ENCODE measurements at regions not wholly inside any gene's neighbourhood (a gene's known extent, or its start where the extent isn't known, plus 50 kb on each side); places are given as distances from the start of the nearest gene placed in this dataset.

DNA sequence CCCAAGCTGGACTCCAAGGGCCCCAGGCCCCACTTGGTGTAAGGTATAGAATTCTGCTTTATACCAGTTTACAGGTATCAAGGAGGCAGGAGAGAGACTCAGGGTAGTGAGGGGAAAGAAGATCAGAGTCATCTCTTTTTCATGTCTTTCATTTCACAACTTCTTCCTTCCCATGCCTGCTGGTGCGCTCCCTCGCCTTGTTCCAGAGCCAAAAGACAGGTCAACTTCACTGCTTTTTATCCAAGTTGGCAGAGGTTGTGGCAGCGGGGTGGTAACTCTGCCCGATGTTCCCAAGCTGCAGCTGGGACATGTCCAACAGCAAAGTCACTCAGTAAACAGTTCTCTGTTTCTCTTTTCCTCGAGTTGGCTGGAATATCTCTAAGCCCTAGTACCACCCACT, 86.3 kb upstream of the TCF12 start:
- intact Hi-C loops (cut with DNase I; ENCODE audit: low total_unique reads) = no loop called here
- H3K4me3 ChIP-seq = peak overlapping the region in 2 of 3 donors; percentile 1 to 6
- H3K27ac ChIP-seq = peak overlapping the region; percentile 49 to 82

DNA sequence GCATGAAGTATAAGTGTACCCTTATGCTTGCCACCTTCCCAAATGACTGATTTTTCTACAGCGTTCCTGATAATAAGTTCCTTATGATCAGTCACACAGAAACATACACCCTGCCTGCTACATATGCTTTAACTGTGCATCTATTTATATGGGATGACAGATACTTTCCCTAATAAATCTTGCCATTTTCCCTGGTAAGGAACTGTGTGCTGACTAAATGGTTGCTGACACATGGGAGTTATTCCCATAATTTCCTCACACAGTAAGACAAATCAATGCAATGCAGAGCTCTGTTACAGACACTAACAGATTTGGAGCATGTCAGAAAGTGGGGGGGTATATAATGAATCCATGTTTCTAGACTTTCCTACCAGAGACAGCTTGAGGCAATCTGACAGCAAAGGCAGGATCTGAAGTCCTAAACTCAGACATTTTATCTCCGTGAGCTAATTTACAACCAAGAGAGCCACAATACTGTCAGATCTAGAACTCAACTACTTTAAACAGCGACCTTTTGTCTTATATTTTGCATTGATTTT, 86.9 kb upstream of the TCF12 start:
- peak overlapping the region in 1 of 3 donors; percentile 6 for H3K4me3 ChIP-seq
- H3K27ac ChIP-seq = peak overlapping the region; percentile 49 to 82
- no peaks in the 10 kb centered on the region for H3K36me3 ChIP-seq
- intact Hi-C loops (cut with DNase I; ENCODE audit: low total_unique reads) = no loop called here
- DNase-seq (ENCODE audit: low spot score in 2 of 2) = no peak
- H3K27me3 ChIP-seq = no peaks in the 10 kb centered on the region
- H3K9me3 ChIP-seq = no peaks in the 10 kb centered on the region
- TF ChIP-seq, protein P1, sequence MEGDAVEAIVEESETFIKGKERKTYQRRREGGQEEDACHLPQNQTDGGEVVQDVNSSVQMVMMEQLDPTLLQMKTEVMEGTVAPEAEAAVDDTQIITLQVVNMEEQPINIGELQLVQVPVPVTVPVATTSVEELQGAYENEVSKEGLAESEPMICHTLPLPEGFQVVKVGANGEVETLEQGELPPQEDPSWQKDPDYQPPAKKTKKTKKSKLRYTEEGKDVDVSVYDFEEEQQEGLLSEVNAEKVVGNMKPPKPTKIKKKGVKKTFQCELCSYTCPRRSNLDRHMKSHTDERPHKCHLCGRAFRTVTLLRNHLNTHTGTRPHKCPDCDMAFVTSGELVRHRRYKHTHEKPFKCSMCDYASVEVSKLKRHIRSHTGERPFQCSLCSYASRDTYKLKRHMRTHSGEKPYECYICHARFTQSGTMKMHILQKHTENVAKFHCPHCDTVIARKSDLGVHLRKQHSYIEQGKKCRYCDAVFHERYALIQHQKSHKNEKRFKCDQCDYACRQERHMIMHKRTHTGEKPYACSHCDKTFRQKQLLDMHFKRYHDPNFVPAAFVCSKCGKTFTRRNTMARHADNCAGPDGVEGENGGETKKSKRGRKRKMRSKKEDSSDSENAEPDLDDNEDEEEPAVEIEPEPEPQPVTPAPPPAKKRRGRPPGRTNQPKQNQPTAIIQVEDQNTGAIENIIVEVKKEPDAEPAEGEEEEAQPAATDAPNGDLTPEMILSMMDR (IDR thresholded peaks at IDR 0.05) = no peak
- no peak for TF ChIP-seq POLR2AphosphoS5 (IDR thresholded peaks at IDR 0.05)
- no peak for TF ChIP-seq POLR2A (IDR thresholded peaks at IDR 0.05)
- H3K4me1 ChIP-seq = peaks cover 0 to 4% of the 10 kb centered on the region in 2 donors

More for the DNA sequence above, 86.3 kb upstream of the TCF12 start:
- Histone ChIP-seq H3K9me3 (no peaks in the 10 kb centered on the region), H3K36me3 (no peaks in the 10 kb centered on the region), H3K27me3 (no peaks in the 10 kb centered on the region), H3K4me1 (peaks cover 0 to 4% of the 10 kb centered on the region in 2 donors)
- TF ChIP-seq POLR2A (IDR thresholded peaks at IDR 0.05) (no peak), POLR2AphosphoS5 (IDR thresholded peaks at IDR 0.05) (peak in 1 of 3 donors; percentile 44)
- TF ChIP-seq, protein P1 (IDR thresholded peaks at IDR 0.05) = no peak
- peak; percentile 75 to 82 for DNase-seq (ENCODE audit: low spot score in 2 of 2)

DNA sequence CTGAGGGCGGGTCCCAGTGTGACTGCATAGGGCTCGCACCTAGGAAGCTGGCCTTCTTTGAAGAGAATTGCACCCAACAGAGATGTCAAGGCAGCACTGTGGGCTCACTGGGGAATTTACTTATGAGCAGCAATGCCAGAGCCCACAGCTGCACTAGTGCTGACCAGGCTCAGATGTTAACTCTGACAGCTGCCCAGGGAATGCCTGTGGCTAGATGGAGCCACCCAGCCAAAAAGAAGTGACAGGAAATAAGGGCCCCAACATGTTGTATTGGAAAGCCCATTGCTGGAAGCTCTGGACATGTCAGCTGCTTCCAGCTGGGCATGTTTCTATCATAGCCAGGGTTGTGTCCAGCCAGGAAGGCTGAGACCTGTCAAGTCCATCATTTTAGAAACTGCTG, 90.9 kb upstream of the ZNF280D start:
- Histone ChIP-seq H3K27ac (no peak overlapping the region), H3K4me3 (no peak overlapping the region), H3K36me3 (no peaks in the 10 kb centered on the region), H3K27me3 (no peaks in the 10 kb centered on the region), H3K4me1 (no peaks in the 10 kb centered on the region), H3K9me3 (no peaks in the 10 kb centered on the region)
- TF ChIP-seq POLR2A (IDR thresholded peaks at IDR 0.05) (no peak), POLR2AphosphoS5 (IDR thresholded peaks at IDR 0.05) (no peak)
- TF ChIP-seq, protein P1 (IDR thresholded peaks at IDR 0.05) = no peak
- no peak for DNase-seq (ENCODE audit: low spot score in 2 of 2)
- intact Hi-C loops (cut with DNase I; ENCODE audit: low total_unique reads) = no loop called here

DNA sequence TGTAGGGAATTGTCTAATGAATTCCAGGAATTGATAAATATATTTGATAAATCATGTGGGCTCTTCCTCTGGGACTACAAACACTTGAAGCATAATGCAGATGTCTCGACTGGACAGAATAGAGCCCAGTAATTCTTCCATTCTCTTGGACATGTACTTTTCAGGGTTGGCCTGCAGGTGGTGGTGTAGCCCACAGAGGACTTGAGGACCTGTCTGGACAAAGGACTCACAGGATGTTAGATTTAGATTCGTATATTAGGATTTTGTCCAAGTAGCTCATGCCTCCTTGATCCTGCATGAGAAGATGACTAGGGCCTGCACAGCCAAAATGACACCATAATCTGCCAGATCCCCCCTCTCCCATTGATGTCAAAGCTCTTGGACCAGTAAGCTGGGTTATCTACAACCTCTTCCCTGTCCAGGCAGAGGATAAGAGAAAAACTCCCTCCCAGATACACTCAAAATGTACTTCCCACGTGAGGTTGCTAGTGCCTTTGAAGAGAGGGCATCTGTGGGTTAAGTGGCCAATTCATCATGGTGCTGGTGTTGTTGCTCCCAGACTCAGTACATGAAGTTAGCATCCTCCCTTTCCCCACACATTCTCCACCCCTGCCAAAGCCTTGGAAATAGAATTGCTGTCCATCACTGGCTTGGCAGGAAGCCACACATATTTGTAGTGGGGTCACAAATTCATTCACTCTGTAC, 88.6 kb upstream of the ZNF280D start:
- H3K4me3 ChIP-seq = no peak overlapping the region
- no peaks in the 10 kb centered on the region for H3K9me3 ChIP-seq
- no peak overlapping the region for H3K27ac ChIP-seq
- no peaks in the 10 kb centered on the region for H3K36me3 ChIP-seq
- TF ChIP-seq POLR2AphosphoS5 (IDR thresholded peaks at IDR 0.05) (no peak), POLR2A (IDR thresholded peaks at IDR 0.05) (no peak)
- TF ChIP-seq, protein P1 (IDR thresholded peaks at IDR 0.05) = peak in 2 of 3 donors; percentile 56 to 69
- intact Hi-C loops (cut with DNase I; ENCODE audit: low total_unique reads) = no loop called here
- peak; percentile 31 to 60 for DNase-seq (ENCODE audit: low spot score in 2 of 2)
- H3K27me3 ChIP-seq = no peaks in the 10 kb centered on the region
- no peaks in the 10 kb centered on the region for H3K4me1 ChIP-seq

DNA sequence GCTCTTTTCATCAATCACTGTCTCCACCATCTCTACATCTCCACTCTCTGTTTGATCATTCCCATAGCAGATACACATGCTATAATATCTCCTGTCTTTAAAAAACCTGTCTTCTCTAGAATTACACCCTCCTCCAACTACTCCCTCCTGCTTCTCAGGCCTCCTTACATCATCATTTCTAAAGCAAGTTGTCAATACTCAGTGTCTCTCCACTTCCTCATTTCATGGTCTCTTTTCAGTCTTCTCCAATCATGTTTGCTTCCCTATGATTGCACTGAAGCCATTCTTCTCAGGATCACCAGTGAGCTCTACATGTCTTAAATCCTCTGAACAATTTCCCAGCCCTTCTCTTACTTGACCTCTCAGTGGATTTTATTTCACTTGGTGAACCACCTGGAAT, 87.0 kb upstream of the ZNF280D start:
- no peaks in the 10 kb centered on the region for H3K36me3 ChIP-seq
- H3K4me3 ChIP-seq = no peak overlapping the region
- H3K4me1 ChIP-seq = no peaks in the 10 kb centered on the region
- no peak overlapping the region for H3K27ac ChIP-seq
- H3K9me3 ChIP-seq = no peaks in the 10 kb centered on the region
- DNase-seq (ENCODE audit: low spot score in 2 of 2) = no peak
- intact Hi-C loops (cut with DNase I; ENCODE audit: low total_unique reads) = no loop called here
- TF ChIP-seq POLR2A (IDR thresholded peaks at IDR 0.05) (no peak), POLR2AphosphoS5 (IDR thresholded peaks at IDR 0.05) (no peak)
- TF ChIP-seq, protein P1 (IDR thresholded peaks at IDR 0.05) = no peak
- no peaks in the 10 kb centered on the region for H3K27me3 ChIP-seq
